GM19468 (cell line): ENCODE measurements at regions not wholly inside any gene's neighbourhood (a gene's known extent, or its start where the extent isn't known, plus 50 kb on each side); places are given as distances from the start of the nearest gene placed in this dataset.
"Not testable (repeated sequence)": the region's sequence is repeated elsewhere in the genome, so short reads cannot be mapped to it uniquely, and the experiment has no call there.

ENCODE experiments used
- ATAC-seq: cut with Tn5 transposase; IDR thresholded peaks from one replicate; pipeline ENCODE4 v1.9.1; 2021; ENCODE audit warnings: mild to moderate bottlenecking, moderate library complexity, moderate number of reproducible peaks; ENCODE audit not compliant: unreplicated experiment; ENCODE audit errors: extremely low read depth

DNA sequence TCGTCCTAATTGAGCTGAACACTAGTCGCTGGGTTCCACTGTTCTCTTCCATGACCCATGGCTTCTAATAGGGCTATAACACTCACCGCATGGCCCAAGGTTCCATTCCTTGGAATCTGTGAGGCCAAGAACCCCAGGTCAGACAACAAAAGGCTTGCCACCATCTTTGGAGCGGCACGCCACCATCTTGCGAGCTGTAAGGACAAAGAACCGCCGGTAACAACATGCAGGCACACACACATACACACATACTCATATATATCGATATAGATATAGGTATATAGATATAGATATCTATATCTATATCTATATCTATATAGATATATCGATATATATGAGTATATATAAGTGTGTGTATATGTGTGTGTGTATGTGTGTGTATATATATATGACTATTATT lies 657.7 kb downstream of the PRIM2 start:
- ATAC-seq: not testable (repeated sequence)

GRCh38 chr6:57976371-57976770 lies 658.9 kb downstream of the PRIM2 start:
- not testable (repeated sequence) for ATAC-seq

GRCh38 chr6:57983603-57984002 lies 666.2 kb downstream of the PRIM2 start:
- not testable (repeated sequence) for ATAC-seq

GRCh38 chr6:57984575-57984974 lies 667.1 kb downstream of the PRIM2 start:
- not testable (repeated sequence) for ATAC-seq

GRCh38 chr6:57985734-57986133 lies 668.3 kb downstream of the PRIM2 start:
- not testable (repeated sequence) for ATAC-seq

DNA sequence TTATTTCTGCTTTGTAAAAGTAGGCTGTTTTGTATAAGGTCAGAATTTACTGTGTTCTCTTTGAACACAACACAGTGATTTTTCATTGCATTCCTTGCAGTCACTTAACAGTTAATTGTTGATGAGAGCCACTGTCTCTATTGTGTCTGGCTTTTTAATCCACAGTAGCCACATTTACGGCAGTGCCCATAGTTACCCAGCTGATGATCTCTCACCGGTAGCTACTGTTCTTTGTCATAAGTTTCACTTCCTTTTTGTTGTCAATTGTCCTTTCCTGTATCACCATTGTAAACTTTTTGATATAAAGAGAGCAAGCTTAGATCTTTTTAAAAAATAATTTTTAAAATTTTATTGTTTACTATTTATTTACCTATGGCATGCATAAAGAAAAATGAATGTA lies 669.2 kb downstream of the PRIM2 start:
- peak; percentile 100 for ATAC-seq

DNA sequence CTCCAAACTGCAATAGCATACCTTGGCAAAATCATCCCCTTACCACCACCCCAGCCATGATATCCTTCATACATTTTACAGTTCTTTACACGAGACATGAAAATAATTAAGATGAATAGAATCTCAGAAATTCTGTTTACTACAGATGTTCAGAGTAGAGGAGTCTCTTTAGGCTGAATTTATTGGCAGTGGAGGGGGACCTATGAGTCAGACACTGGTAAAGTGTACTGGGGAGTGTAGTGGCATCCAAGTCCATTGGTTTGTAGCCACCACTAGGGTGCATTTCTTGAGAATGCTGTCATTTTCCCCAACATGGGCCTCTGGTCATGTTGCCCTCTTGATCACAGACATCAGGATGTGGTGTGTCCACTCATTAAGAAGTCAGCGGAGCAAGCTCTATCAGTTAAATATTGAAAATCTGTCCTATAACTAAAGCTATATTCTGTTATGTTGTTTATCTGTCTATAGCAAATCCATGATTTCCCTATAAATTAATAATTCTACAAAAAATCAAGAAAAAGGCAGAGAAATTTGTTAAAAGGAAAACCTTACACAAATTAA lies 672.2 kb downstream of the PRIM2 start:
- ATAC-seq: not testable (repeated sequence)

GRCh38 chr6:57998858-57999619 lies 681.6 kb downstream of the PRIM2 start:
- not testable (repeated sequence) for ATAC-seq

- ATAC-seq: not testable (repeated sequence)
These were observed 682.8 kb downstream of the PRIM2 start for GRCh38 chr6:58000233-58000632.

DNA sequence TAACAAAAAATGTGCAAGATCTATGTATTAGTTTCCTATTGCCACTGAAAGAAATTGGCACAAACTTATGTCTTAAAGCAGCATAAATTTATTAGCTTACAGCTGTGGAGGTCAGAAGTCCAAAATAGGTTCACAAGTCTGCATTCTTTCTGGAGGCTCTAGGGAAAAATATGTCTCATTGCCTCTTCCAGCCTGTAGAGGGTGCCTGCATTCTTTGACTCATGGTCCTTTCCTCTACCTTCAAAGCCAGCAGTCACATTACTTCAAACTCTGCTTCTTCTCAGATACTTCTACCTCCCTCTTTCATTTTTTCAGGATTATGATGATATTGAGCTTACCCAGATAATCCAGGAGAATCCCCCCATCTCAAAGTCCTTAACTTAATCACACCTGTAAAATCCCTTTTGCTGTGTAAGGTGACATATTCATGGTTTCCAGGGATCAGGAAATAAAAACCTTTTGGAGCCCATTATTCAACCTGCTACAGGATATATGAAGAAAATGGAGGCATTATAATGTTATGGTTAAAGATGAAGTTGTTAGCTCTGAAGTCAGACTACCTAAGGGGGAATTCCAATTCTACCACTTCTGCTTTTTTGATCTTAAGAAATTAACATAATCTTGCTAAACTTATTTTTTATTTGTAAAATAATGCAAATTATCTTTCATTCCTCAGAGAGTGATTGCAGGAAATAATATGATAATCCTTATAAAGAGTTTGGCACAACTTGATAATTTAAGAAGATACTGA lies 686.2 kb downstream of the PRIM2 start:
- ATAC-seq: not testable (repeated sequence)

GRCh38 chr6:58007334-58008000 lies 690.0 kb downstream of the PRIM2 start:
- not testable (repeated sequence) for ATAC-seq

- not testable (repeated sequence) for ATAC-seq
These were observed 690.5 kb downstream of the PRIM2 start for GRCh38 chr6:58008001-58008335.

- not testable (repeated sequence) for ATAC-seq
These were observed 694.6 kb downstream of the PRIM2 start for GRCh38 chr6:58011954-58012600.

DNA sequence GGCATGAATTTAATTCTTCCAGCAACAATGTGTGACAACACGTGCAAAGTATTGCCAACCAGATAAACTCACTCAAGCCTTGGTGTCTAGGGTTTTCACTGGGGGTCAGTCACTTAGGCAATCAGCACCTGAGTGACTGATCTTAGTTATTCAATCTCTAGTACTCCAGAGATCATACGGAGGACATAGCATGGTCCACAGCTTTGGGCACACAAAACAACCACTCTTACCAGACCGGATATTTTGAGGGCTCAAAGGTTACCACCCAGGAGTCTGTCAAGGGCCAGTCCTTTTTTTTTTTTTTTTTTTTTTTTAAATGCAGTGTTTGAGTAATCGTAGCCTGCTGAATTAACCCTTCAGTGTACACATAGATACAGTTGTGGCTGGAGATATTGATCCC lies 699.2 kb downstream of the PRIM2 start:
- not testable (repeated sequence) for ATAC-seq

- ATAC-seq: not testable (repeated sequence)
These were observed 710.8 kb downstream of the PRIM2 start for GRCh38 chr6:58028188-58028587.

- ATAC-seq: not testable (repeated sequence)
These were observed 720.8 kb downstream of the PRIM2 start for GRCh38 chr6:58038213-58038612.

DNA sequence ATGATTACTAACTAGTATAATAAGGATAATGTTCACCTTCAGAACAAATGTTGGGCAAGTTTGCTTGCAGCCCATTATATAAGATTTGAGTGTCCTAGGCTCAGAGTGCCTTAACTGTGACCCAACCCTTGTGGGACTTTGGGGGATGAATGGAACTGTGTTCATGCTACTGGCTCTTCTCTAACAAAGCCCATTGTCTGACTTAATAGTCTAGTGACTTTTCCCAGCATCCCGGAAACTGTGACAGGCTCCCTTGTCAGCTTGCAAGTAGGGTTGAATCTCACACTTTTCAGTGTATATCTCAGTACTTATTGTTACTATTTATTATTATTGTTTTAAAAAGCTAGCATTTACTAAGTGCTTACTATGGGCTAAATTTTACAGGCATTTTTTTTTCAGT lies 729.2 kb downstream of the PRIM2 start:
- ATAC-seq: not testable (repeated sequence)

DNA sequence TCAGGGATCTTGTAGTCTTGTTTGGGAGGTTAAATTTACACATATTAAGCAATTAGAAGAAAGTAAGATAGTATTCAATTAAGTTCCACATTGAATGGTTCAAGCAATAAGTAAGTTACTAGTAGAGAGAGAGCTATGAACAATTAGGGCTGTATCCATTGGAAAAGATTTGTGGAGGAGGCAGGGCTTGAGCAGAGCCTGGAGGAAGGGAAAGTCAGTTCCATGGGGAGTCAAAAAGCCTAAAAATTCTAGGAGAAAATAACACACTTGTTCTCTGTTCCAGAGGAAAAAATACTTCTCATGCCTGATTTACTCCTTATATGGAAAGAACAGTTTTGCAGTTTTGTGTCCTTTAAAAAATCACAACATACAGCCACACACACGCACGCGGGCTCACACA lies 730.0 kb downstream of the PRIM2 start:
- ATAC-seq: not testable (repeated sequence)

- not testable (repeated sequence) for ATAC-seq
These were observed 730.4 kb downstream of the PRIM2 start for GRCh38 chr6:58047865-58048264.
